ENCODE measurements at regions not wholly inside any gene's neighbourhood (a gene's known extent, or its start where the extent isn't known, plus 50 kb on each side); places are given as distances from the start of the nearest gene placed in this dataset.

DNA sequence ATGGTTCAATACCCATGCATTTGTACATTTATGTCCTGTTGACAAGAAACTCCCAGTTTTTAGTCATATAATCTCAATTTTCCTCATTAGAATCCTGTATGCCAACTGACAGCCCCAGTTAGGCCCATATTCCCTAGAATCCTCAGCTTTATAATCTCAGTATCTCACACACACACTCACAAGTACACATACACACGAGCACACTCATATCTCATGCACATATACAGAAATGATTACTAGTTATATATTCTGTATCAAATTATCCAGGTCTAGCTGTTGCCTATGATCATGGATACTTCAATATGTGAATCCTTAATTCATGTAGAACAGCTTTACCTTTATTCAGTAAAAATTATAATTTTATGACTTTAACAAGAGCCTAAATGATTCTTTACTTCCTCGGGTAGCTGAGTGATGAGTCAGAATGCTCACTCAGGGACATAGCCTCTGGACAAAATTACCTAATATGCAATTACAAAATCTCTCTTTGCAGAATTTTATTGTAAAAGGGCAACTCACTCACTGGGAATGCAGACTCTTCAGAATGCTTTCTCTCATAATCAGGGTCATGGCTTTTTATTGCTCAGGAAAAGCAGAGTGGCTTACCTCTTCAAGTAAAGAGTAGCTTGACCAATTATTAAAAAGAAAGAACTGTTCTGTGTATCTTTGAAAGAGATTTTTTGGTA, 193.6 kb upstream of the PIK3C3 start:
- Histone ChIP-seq H3K9me3 (ENCODE audit: control insufficient read depth in 2 of 3, insufficient read depth in 1 of 3, low read length in 3 of 3) (no peaks in the 10 kb centered on the region), H3K27ac (ENCODE audit: low read depth in 2 of 2, low read length in 2 of 2) (no peak overlapping the region), H3K27me3 (ENCODE audit: control insufficient read depth, insufficient read depth, low read length) (no peaks in the 10 kb centered on the region), H3K9ac (ENCODE audit: low read length in 3 of 3) (no peak overlapping the region), H3K4me1 (ENCODE audit: control insufficient read depth in 2 of 3, insufficient read depth in 2 of 3, low read depth in 1 of 3, low read length in 3 of 3) (no peaks in the 10 kb centered on the region), H3K36me3 (ENCODE audit: control insufficient read depth in 2 of 3, insufficient read depth in 3 of 3, low read length in 3 of 3) (no peaks in the 10 kb centered on the region), H3K4me3 (ENCODE audit: low read length in 3 of 3) (no peak overlapping the region)
- no peak for FAIRE-seq
- intact Hi-C loops (cut with DNase I) = no loop called here
- TF ChIP-seq, protein P1, sequence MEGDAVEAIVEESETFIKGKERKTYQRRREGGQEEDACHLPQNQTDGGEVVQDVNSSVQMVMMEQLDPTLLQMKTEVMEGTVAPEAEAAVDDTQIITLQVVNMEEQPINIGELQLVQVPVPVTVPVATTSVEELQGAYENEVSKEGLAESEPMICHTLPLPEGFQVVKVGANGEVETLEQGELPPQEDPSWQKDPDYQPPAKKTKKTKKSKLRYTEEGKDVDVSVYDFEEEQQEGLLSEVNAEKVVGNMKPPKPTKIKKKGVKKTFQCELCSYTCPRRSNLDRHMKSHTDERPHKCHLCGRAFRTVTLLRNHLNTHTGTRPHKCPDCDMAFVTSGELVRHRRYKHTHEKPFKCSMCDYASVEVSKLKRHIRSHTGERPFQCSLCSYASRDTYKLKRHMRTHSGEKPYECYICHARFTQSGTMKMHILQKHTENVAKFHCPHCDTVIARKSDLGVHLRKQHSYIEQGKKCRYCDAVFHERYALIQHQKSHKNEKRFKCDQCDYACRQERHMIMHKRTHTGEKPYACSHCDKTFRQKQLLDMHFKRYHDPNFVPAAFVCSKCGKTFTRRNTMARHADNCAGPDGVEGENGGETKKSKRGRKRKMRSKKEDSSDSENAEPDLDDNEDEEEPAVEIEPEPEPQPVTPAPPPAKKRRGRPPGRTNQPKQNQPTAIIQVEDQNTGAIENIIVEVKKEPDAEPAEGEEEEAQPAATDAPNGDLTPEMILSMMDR (IDR thresholded peaks at IDR 0.05; ENCODE audit: borderline replicate concordance, extremely low read depth, insufficient read depth) = no peak
- DNase-seq = no peak

DNA sequence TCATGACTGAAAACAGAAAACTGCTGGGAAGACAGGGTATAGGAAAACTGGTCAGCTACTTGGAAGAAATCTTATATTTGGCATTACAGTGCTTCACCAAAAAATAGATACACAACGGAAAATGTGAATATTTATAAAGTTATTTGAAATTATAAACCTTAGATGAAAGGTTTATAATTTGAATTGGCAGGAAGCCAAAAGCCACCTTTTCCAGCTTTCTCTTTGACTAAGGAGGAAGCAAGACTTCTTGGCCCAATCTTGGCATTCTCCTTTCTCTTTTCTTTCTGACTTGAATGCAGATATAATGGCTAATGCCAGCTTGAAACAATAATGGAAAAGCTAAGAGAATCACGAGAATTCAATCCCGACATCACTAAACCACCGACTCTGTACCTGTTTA, 196.5 kb upstream of the PIK3C3 start:
- TF ChIP-seq, protein P1 (IDR thresholded peaks at IDR 0.05; ENCODE audit: borderline replicate concordance, extremely low read depth, insufficient read depth) = no peak
- intact Hi-C loops (cut with DNase I) = no loop called here
- Histone ChIP-seq H3K4me3 (ENCODE audit: low read length in 3 of 3) (no peak overlapping the region), H3K9me3 (ENCODE audit: control insufficient read depth in 2 of 3, insufficient read depth in 1 of 3, low read length in 3 of 3) (no peaks in the 10 kb centered on the region), H3K27me3 (ENCODE audit: control insufficient read depth, insufficient read depth, low read length) (no peaks in the 10 kb centered on the region), H3K27ac (ENCODE audit: low read depth in 2 of 2, low read length in 2 of 2) (no peak overlapping the region), H3K4me1 (ENCODE audit: control insufficient read depth in 2 of 3, insufficient read depth in 2 of 3, low read depth in 1 of 3, low read length in 3 of 3) (no peaks in the 10 kb centered on the region), H3K9ac (ENCODE audit: low read length in 3 of 3) (no peak overlapping the region), H3K36me3 (ENCODE audit: control insufficient read depth in 2 of 3, insufficient read depth in 3 of 3, low read length in 3 of 3) (no peaks in the 10 kb centered on the region)
- FAIRE-seq = no peak
- DNase-seq = no peak

DNA sequence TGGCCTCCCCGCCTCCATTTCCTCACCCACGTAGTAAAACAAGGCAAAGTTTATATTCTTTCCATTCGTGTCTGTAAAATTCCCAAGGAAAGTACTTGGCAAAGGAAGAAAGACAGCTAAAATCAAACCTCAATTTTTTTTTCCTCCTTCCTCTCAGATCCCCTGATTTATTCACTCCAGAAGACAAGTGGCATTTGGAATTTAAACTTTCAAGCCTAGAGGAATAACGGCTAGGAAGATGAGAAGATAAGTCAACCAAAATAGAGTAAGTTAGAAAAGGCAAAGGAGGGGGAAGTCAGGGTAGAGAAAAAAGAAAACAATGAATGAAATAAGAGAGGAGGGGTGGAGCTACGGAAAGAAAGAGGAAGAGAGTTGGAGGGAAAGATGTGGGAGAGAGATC, 198.9 kb upstream of the PIK3C3 start:
- Histone ChIP-seq H3K4me1 (ENCODE audit: control insufficient read depth in 2 of 3, insufficient read depth in 2 of 3, low read depth in 1 of 3, low read length in 3 of 3) (no peaks in the 10 kb centered on the region), H3K36me3 (ENCODE audit: control insufficient read depth in 2 of 3, insufficient read depth in 3 of 3, low read length in 3 of 3) (no peaks in the 10 kb centered on the region), H3K9ac (ENCODE audit: low read length in 3 of 3) (no peak overlapping the region), H3K4me3 (ENCODE audit: low read length in 3 of 3) (no peak overlapping the region), H3K27ac (ENCODE audit: low read depth in 2 of 2, low read length in 2 of 2) (no peak overlapping the region), H3K27me3 (ENCODE audit: control insufficient read depth, insufficient read depth, low read length) (no peaks in the 10 kb centered on the region), H3K9me3 (ENCODE audit: control insufficient read depth in 2 of 3, insufficient read depth in 1 of 3, low read length in 3 of 3) (no peaks in the 10 kb centered on the region)
- FAIRE-seq (no peak), DNase-seq (peak in 2 of 5 donors; percentile 31 to 35)
- intact Hi-C loops (cut with DNase I) = no loop called here
- TF ChIP-seq, protein P1 (IDR thresholded peaks at IDR 0.05; ENCODE audit: borderline replicate concordance, extremely low read depth, insufficient read depth) = no peak

DNA sequence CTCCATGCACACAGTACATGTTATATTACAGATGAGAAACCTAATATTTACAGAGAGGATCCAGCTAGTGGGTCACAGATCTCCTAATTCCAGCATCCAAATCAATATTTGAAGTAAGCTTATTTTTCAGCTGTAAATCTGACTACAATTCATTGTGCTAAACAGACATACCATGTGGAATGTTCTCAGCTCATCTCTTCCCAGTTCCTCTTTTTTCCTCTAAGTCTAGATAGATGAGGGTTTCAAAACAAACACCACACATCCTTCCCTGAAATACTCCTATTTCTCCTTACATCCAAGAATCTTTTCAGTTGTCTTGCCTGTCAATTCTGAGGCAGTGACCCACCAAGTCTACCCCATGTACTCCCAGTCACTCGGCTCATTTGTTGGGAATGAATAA, 200.7 kb upstream of the PIK3C3 start:
- no peak for FAIRE-seq

More for the DNA sequence above, 200.7 kb upstream of the PIK3C3 start:
- Histone ChIP-seq H3K9ac (ENCODE audit: low read length in 3 of 3) (no peak overlapping the region), H3K9me3 (ENCODE audit: control insufficient read depth in 2 of 3, insufficient read depth in 1 of 3, low read length in 3 of 3) (no peaks in the 10 kb centered on the region), H3K4me1 (ENCODE audit: control insufficient read depth in 2 of 3, insufficient read depth in 2 of 3, low read depth in 1 of 3, low read length in 3 of 3) (no peaks in the 10 kb centered on the region), H3K4me3 (ENCODE audit: low read length in 3 of 3) (no peak overlapping the region), H3K27me3 (ENCODE audit: control insufficient read depth, insufficient read depth, low read length) (no peaks in the 10 kb centered on the region), H3K27ac (ENCODE audit: low read depth in 2 of 2, low read length in 2 of 2) (no peak overlapping the region), H3K36me3 (ENCODE audit: control insufficient read depth in 2 of 3, insufficient read depth in 3 of 3, low read length in 3 of 3) (no peaks in the 10 kb centered on the region)
- TF ChIP-seq, protein P1 (IDR thresholded peaks at IDR 0.05; ENCODE audit: borderline replicate concordance, extremely low read depth, insufficient read depth) = no peak
- peak in 1 of 5 donors; percentile 22 for DNase-seq
- intact Hi-C loops (cut with DNase I) = no loop called here
